Panc1 (cell line): ENCODE measurements at regions not wholly inside any gene's neighbourhood (a gene's known extent, or its start where the extent isn't known, plus 50 kb on each side); places are given as distances from the start of the nearest gene placed in this dataset.

ENCODE experiments used
- POLR2AphosphoS5 ChIP-seq: IDR thresholded peaks from 2 replicates; pipeline ENCODE4 v1.6.1; 2012; ENCODE audit warnings: mild to moderate bottlenecking, low read depth, low read length, moderate library complexity
- TCF7L2 ChIP-seq: IDR thresholded peaks from 2 replicates; pipeline ENCODE4 v1.6.1; 2011; ENCODE audit warnings: mild to moderate bottlenecking, low read depth, low read length, inconsistent platforms
- TF ChIP-seq, protein P1 (sequence below): fragments of 450-650 bp; IDR thresholded peaks from 2 replicates; pipeline ENCODE4 v1.5.1; 2017; ENCODE audit warnings: mild to moderate bottlenecking
- TF ChIP-seq, protein P2 (sequence below), 2 experiments: IDR thresholded peaks; 2 replicates each; pipeline ENCODE4 v1.6.1; 2011 to 2012; ENCODE audit warnings: low read depth in 2 of 2, control low read depth in 1 of 2, low read length in 1 of 2, mild to moderate bottlenecking in 1 of 2, moderate library complexity in 1 of 2; ENCODE audit not compliant: insufficient read depth in 1 of 2

DNA sequence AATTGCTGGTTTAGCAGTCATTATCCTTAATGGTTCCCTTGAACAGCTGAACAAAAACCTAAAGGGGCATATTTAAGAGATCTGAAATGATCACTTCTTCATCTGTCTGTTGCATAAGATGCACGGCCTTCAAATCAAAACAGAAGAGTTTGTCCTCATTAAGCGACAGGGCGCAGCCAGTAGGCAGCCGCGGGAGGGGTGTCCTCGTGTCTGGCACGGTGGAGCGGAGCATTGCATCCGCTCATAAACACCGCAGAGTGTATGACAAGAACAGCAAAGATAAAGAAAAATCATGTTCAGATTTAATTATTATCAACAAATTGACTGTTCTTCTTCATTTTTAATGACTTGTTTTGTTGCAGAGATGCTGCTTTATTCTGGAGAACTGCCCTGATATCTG, 255.6 kb upstream of the ADARB2 start:
- TF ChIP-seq, protein P1, sequence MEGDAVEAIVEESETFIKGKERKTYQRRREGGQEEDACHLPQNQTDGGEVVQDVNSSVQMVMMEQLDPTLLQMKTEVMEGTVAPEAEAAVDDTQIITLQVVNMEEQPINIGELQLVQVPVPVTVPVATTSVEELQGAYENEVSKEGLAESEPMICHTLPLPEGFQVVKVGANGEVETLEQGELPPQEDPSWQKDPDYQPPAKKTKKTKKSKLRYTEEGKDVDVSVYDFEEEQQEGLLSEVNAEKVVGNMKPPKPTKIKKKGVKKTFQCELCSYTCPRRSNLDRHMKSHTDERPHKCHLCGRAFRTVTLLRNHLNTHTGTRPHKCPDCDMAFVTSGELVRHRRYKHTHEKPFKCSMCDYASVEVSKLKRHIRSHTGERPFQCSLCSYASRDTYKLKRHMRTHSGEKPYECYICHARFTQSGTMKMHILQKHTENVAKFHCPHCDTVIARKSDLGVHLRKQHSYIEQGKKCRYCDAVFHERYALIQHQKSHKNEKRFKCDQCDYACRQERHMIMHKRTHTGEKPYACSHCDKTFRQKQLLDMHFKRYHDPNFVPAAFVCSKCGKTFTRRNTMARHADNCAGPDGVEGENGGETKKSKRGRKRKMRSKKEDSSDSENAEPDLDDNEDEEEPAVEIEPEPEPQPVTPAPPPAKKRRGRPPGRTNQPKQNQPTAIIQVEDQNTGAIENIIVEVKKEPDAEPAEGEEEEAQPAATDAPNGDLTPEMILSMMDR = no peak
- TF ChIP-seq POLR2AphosphoS5 = no peak
- TF ChIP-seq, protein P2, sequence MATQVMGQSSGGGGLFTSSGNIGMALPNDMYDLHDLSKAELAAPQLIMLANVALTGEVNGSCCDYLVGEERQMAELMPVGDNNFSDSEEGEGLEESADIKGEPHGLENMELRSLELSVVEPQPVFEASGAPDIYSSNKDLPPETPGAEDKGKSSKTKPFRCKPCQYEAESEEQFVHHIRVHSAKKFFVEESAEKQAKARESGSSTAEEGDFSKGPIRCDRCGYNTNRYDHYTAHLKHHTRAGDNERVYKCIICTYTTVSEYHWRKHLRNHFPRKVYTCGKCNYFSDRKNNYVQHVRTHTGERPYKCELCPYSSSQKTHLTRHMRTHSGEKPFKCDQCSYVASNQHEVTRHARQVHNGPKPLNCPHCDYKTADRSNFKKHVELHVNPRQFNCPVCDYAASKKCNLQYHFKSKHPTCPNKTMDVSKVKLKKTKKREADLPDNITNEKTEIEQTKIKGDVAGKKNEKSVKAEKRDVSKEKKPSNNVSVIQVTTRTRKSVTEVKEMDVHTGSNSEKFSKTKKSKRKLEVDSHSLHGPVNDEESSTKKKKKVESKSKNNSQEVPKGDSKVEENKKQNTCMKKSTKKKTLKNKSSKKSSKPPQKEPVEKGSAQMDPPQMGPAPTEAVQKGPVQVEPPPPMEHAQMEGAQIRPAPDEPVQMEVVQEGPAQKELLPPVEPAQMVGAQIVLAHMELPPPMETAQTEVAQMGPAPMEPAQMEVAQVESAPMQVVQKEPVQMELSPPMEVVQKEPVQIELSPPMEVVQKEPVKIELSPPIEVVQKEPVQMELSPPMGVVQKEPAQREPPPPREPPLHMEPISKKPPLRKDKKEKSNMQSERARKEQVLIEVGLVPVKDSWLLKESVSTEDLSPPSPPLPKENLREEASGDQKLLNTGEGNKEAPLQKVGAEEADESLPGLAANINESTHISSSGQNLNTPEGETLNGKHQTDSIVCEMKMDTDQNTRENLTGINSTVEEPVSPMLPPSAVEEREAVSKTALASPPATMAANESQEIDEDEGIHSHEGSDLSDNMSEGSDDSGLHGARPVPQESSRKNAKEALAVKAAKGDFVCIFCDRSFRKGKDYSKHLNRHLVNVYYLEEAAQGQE (IDR thresholded peaks at IDR 0.05; ENCODE audit: insufficient read depth in 1 of 2, low read depth in 2 of 2, low read length in 1 of 2) = no peak
- TF ChIP-seq TCF7L2 = no peak
